Right renal pelvis (tissue), 4 donors: ENCODE measurements at regions not wholly inside any gene's neighbourhood (a gene's known extent, or its start where the extent isn't known, plus 50 kb on each side); places are given as distances from the start of the nearest gene placed in this dataset.
"Not testable (repeated sequence)": the region's sequence is repeated elsewhere in the genome, so short reads cannot be mapped to it uniquely, and the experiment has no call there.

ENCODE experiments used
- DNase-seq, 4 donors: peaks; one replicate each; pipeline ENCODE4 v3.0.0-alpha.2; 2013; ENCODE audit warnings: low read depth in 4 of 4, low spot score in 3 of 4, missing footprints in 1 of 4

- no peak for DNase-seq
Observed at GRCh38 chr11:70584498-70585235, 186.3 kb downstream of the CTTN start.

- DNase-seq = no peak
Observed at GRCh38 chr11:70585236-70585545, 186.9 kb downstream of the CTTN start.

- DNase-seq = no peak
Observed at GRCh38 chr11:70586261-70587074, 188.1 kb downstream of the CTTN start.

- DNase-seq = no peak
Observed at GRCh38 chr11:70587075-70587389, 188.7 kb downstream of the CTTN start.

- no peak for DNase-seq
Observed at GRCh38 chr11:70590356-70590991, 192.1 kb downstream of the CTTN start.

- no peak for DNase-seq
Observed at GRCh38 chr11:70592641-70593165, 194.4 kb downstream of the CTTN start.

- no peak for DNase-seq
Observed at GRCh38 chr11:70593446-70593983, 195.2 kb downstream of the CTTN start.

GRCh38 chr11:70594031-70594430 is 195.7 kb downstream of the CTTN start:
- DNase-seq = no peak

- no peak for DNase-seq
Observed at GRCh38 chr11:70594606-70595005, 196.3 kb downstream of the CTTN start.

GRCh38 chr11:70595016-70595415 is 196.7 kb downstream of the CTTN start:
- no peak for DNase-seq

GRCh38 chr11:70595452-70595851 is 197.1 kb downstream of the CTTN start:
- DNase-seq = no peak

GRCh38 chr11:70596091-70596490 is 197.8 kb downstream of the CTTN start:
- no peak for DNase-seq

GRCh38 chr11:70597006-70597555 is 198.8 kb downstream of the CTTN start:
- no peak for DNase-seq

GRCh38 chr11:70597751-70598625 is 199.7 kb downstream of the CTTN start:
- DNase-seq = no peak

GRCh38 chr11:70600911-70601415 is 202.6 kb downstream of the CTTN start:
- DNase-seq = not testable (repeated sequence)

GRCh38 chr11:70601861-70602538 is 203.7 kb downstream of the CTTN start:
- DNase-seq = no peak

GRCh38 chr11:70603114-70603755 is 204.9 kb downstream of the CTTN start:
- no peak for DNase-seq

GRCh38 chr11:70603756-70604211 is 205.5 kb downstream of the CTTN start:
- DNase-seq = no peak

GRCh38 chr11:70604221-70604620 is 205.9 kb downstream of the CTTN start:
- DNase-seq = no peak
